PC-3 (cell line): ENCODE measurements at regions not wholly inside any gene's neighbourhood (a gene's known extent, or its start where the extent isn't known, plus 50 kb on each side); places are given as distances from the start of the nearest gene placed in this dataset.

Experiments
- ATAC-seq: fragments of 200-7000 bp; cut with Tn5 transposase; 2 replicates; pipeline ENCODE4 v1.9.1; 2020; ENCODE audit warnings: mild to moderate bottlenecking, moderate library complexity
- BruUV-seq: library from RNA; stranded (reverse); fragments of 400-500 nt; replicated peaks from 2 replicates; lab custom pipeline; 2021; lab: Mats Ljungman, UMichigan
- CTCF ChIA-PET: fragments of 300-600 bp; sonication (Branson Sonifier 250); formaldehyde crosslinking; loops from one replicate; lab custom pipeline; 2022; ENCODE audit warnings: antibody characterized with exemption; lab: Charles Lee
- POLR2A ChIA-PET: fragments of 300-600 bp; sonication (Branson Sonifier 250); formaldehyde crosslinking; loops from one replicate; lab custom pipeline; 2022; ENCODE audit warnings: antibody characterized with exemption; ENCODE audit not compliant: unreplicated experiment; lab: Charles Lee
- DNase-seq: peaks from one replicate; pipeline ENCODE4 v3.0.0-alpha.2; 2015
- H2AFZ ChIP-seq: fragments of 300-600 bp; sonication (generic); 2 replicates; pipeline ENCODE4 v1.6.0; 2016; ENCODE audit warnings: antibody characterized with exemption, low read length
- H3F3A ChIP-seq: fragments of 300-600 bp; sonication (generic); one replicate; pipeline ENCODE4 v1.6.0; 2017; ENCODE audit warnings: antibody characterized with exemption, low read length, control low read depth, mild to moderate bottlenecking; ENCODE audit not compliant: unreplicated experiment
- H3K27ac ChIP-seq: fragments of 300-600 bp; sonication (generic); 2 replicates; pipeline ENCODE4 v1.5.1; 2016; ENCODE audit warnings: mild to moderate bottlenecking, low read length
- H3K27me3 ChIP-seq: fragments of 300-600 bp; sonication (generic); 2 replicates; pipeline ENCODE4 v1.6.1; 2016; ENCODE audit warnings: low read length, mixed read lengths
- H3K36me3 ChIP-seq: fragments of 300-600 bp; sonication (generic); 2 replicates; pipeline ENCODE4 v1.6.1; 2016; ENCODE audit warnings: low read depth, mixed run types, low read length, mixed read lengths
- H3K4me1 ChIP-seq: fragments of 300-600 bp; sonication (generic); 2 replicates; pipeline ENCODE4 v1.5.1; 2016; ENCODE audit warnings: low read length; ENCODE audit not compliant: insufficient read depth
- H3K4me2 ChIP-seq: fragments of 300-600 bp; sonication (generic); 2 replicates; pipeline ENCODE4 v1.6.0; 2016; ENCODE audit warnings: low read length
- H3K4me3 ChIP-seq: fragments of 300-600 bp; sonication (generic); 2 replicates; pipeline ENCODE4 v1.5.1; 2016; ENCODE audit warnings: mild to moderate bottlenecking, low read length, mixed read lengths
- H3K79me2 ChIP-seq: fragments of 300-600 bp; sonication (generic); 2 replicates; pipeline ENCODE4 v1.6.1; 2017; ENCODE audit warnings: low read length, mixed read lengths
- H3K9ac ChIP-seq: fragments of 300-600 bp; sonication (generic); 2 replicates; pipeline ENCODE4 v1.6.0; 2016; ENCODE audit warnings: mild to moderate bottlenecking, low read length
- H3K9me2 ChIP-seq: fragments of 300-600 bp; sonication (generic); replicated peaks from 2 replicates; pipeline ENCODE4 v1.6.1; 2016; ENCODE audit warnings: mixed run types, low read length, mixed read lengths
- H3K9me3 ChIP-seq: fragments of 300-600 bp; sonication (generic); 2 replicates; pipeline ENCODE4 v1.6.1; 2016; ENCODE audit warnings: low read length, mixed read lengths
- H4K20me1 ChIP-seq: fragments of 300-600 bp; sonication (generic); 2 replicates; pipeline ENCODE4 v1.6.1; 2016; ENCODE audit warnings: low read length, mixed read lengths
- EZH2 ChIP-seq: fragments of 300-600 bp; sonication (generic); IDR thresholded peaks from one replicate; pipeline ENCODE4 v1.6.1; 2017; ENCODE audit warnings: antibody characterized with exemption, mild to moderate bottlenecking, low read length; ENCODE audit not compliant: unreplicated experiment
- EZH2phosphoT487 ChIP-seq: fragments of 300-600 bp; sonication (generic); IDR thresholded peaks from 2 replicates; pipeline ENCODE4 v1.6.1; 2018; ENCODE audit warnings: mild to moderate bottlenecking, antibody characterized with exemption, low read length, borderline replicate concordance
- intact Hi-C: fragments of 100-400 bp; cut with micrococcal nuclease; formaldehyde crosslinking; loops from 2 replicates; pipeline ENCODE4 v1.9.0; 2023
- TF ChIP-seq, protein P1 (sequence below): fragments of 300-600 bp; sonication (generic); conservative IDR thresholded peaks from 2 replicates; pipeline ENCODE4 v1.5.1; 2017; ENCODE audit warnings: antibody characterized with exemption, low read depth, mild to moderate bottlenecking, low read length

DNA sequence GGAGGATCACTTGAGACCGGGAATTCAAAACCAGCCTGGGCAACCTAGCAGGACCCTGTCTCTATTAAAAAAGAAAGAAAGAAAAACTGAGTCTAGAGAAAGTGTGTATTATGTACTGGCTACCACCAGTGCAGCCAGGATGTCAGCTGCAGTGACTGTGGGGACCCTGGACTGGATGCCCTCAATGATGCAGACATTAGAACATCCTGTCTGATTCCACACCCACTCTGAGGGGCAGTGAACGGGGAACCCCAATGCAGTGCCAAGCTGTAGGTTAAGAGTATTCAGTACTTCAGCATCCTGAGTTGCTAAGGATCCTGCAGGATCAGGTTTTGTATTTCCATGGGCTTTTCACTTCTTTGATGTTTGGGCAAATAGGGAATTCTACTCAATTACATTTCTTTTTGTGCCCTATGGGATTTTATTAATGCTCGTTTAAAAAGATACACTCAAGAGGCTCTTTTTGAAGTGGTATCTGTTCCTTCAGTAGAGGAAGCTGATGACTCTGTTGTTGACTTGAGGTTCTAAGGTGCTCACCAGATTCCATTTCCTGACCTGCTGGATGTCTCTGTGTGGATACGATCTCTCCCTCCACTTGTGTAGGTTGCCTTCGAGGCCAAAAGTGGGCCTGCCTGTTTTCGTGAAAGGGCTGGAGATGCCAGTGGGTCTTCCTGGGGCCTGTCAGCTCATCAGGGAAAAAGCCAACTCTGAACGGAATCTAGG, 85.9 kb upstream of the CLCN4 start:
- no peak overlapping the region for H3K27ac ChIP-seq
- no peak for TF ChIP-seq EZH2
- TF ChIP-seq, protein P1, sequence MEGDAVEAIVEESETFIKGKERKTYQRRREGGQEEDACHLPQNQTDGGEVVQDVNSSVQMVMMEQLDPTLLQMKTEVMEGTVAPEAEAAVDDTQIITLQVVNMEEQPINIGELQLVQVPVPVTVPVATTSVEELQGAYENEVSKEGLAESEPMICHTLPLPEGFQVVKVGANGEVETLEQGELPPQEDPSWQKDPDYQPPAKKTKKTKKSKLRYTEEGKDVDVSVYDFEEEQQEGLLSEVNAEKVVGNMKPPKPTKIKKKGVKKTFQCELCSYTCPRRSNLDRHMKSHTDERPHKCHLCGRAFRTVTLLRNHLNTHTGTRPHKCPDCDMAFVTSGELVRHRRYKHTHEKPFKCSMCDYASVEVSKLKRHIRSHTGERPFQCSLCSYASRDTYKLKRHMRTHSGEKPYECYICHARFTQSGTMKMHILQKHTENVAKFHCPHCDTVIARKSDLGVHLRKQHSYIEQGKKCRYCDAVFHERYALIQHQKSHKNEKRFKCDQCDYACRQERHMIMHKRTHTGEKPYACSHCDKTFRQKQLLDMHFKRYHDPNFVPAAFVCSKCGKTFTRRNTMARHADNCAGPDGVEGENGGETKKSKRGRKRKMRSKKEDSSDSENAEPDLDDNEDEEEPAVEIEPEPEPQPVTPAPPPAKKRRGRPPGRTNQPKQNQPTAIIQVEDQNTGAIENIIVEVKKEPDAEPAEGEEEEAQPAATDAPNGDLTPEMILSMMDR, result no peak
- TF ChIP-seq EZH2phosphoT487, result no peak
- 0 out of 2 replicates have a peak, but pooled peaks cover 3% of the 10 kb centered on the region for H3K36me3 ChIP-seq

GRCh38 chrX:10071451-10072144, 85.2 kb upstream of the CLCN4 start:
- H3K9me3 ChIP-seq, result no peaks in the 10 kb centered on the region
- ChIA-PET CTCF (no interaction called here), POLR2A (no interaction called here)
- no peak for TF ChIP-seq EZH2
- TF ChIP-seq EZH2phosphoT487, result no peak
- TF ChIP-seq, protein P1, result no peak
- no peaks in the 10 kb centered on the region for H3K4me1 ChIP-seq
- H3K79me2 ChIP-seq, result no peaks in the 10 kb centered on the region
- BruUV-seq, result no TSS peak
- no peaks in the 10 kb centered on the region for H4K20me1 ChIP-seq
- no peak overlapping the region for H3K27ac ChIP-seq
- no peaks in the 10 kb centered on the region for H3K9me2 ChIP-seq
- no peaks in the 10 kb centered on the region for H3K27me3 ChIP-seq
- H3K4me3 ChIP-seq, result no peak overlapping the region
- intact Hi-C loops, result no loop called here
- H3K9ac ChIP-seq, result no peak overlapping the region
- H2AFZ ChIP-seq, result no peak overlapping the region
- H3F3A ChIP-seq, result no peaks in the 10 kb centered on the region
- ATAC-seq, result no peak
- H3K4me2 ChIP-seq, result no peak overlapping the region
- H3K36me3 ChIP-seq, result 0 out of 2 replicates have a peak, but pooled peaks cover 3% of the 10 kb centered on the region
- no peak for DNase-seq

More for the DNA sequence above, 85.9 kb upstream of the CLCN4 start:
- Histone ChIP-seq H3K9ac (no peak overlapping the region), H3K4me1 (no peaks in the 10 kb centered on the region), H3K4me2 (no peak overlapping the region), H3K27me3 (no peaks in the 10 kb centered on the region), H3F3A (no peaks in the 10 kb centered on the region), H3K79me2 (no peaks in the 10 kb centered on the region), H3K9me3 (no peaks in the 10 kb centered on the region), H2AFZ (no peak overlapping the region), H4K20me1 (no peaks in the 10 kb centered on the region), H3K9me2 (no peaks in the 10 kb centered on the region), H3K4me3 (no peak overlapping the region)
- DNase-seq, result no peak
- CTCF ChIA-PET, result no interaction called here
- no peak for ATAC-seq
- POLR2A ChIA-PET, result no interaction called here
- no TSS peak for BruUV-seq
- intact Hi-C loops, result no loop called here
